Activated CD8-positive, alpha-beta memory T cell treated with anti-CD3 and anti-CD28 coated beads for 48 hours (primary cell): ENCODE measurements at regions not wholly inside any gene's neighbourhood (a gene's known extent, or its start where the extent isn't known, plus 50 kb on each side); places are given as distances from the start of the nearest gene placed in this dataset.

Experiments used
- DNase-seq, 3 experiments: peaks; one replicate each; pipeline ENCODE4 v3.0.0-alpha.2; 2020; ENCODE audit warnings: low read depth in 2 of 3, low spot score in 2 of 3

GRCh38 chr2:219766658-219767057 is 139.2 kb downstream of the SLC4A3 start:
- DNase-seq, result no peak

DNA sequence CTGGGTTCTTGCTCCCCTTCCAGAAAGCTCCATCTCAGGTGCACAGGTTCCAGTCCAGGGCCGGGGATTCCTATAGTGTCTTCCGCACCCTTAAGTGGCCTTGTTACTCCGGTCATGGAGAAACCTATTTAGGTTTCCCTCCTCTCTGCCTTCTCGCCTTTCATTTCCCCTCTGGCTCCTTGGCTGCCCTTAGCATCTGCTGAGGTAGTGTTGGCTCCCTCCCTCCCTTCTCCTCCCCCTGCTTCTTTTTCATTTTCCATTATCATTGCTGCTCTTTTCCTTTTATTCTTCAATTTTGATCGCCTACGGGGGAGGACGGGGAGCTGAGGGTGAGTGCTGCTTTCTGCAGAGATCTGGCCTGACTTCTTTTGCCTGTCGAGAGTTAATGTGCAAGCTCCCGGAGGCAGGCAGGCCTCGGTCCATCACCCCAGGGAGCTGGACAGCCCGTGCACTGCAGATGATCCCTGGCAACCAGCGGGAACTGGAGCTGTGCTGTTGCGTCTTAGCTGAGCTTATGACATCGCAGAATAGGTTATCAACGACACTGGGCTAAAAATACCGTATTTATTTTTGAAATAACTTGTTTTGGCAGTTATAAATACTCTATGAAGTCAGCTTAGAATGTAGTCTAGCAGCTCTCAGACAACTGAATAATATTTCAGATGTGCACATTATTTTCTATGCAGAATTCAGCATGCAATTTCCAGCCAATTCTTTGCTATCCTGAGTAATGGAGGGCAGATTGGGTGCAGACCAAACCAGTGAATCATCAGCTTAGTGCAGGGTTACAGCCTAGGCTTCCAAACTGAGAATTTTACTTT is 141.9 kb downstream of the SLC4A3 start:
- DNase-seq, result no peak

DNA sequence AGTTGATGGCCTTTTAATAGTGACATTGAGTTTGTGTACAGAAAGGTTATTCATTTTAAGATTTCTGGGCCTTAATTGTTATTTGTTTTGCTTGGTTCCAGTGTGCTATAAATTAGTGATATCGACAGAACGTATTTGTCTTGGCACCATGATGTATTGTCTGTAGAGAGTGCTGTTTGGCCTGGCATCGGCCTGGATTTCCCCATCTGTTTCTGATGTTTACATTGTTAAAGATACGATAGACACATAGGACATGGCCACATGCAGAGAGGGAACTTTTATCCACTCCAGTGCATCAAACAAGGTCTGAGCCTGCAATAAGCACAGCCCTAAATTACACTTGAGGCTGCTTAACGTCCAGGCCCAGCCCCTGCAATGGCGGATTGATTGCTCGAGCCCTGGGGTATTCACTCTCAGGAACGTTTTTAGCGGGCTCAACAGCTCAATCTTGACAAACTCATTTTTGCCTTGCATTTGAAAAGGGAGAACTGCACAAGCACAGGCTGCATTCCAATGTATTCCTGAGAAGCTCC is 144.7 kb downstream of the SLC4A3 start:
- DNase-seq, result no peak

- DNase-seq, result no peak
Measured at GRCh38 chr2:219772697-219773096, 145.3 kb downstream of the SLC4A3 start.

GRCh38 chr2:219775506-219775905 is 148.1 kb downstream of the SLC4A3 start:
- no peak for DNase-seq

- DNase-seq, result no peak
Measured at GRCh38 chr2:219777388-219777787, 150.0 kb downstream of the SLC4A3 start.

- no peak for DNase-seq
Measured at GRCh38 chr2:219778189-219778588, 150.8 kb downstream of the SLC4A3 start.

- DNase-seq, result no peak
Measured at GRCh38 chr2:219782737-219783348, 155.4 kb downstream of the SLC4A3 start.

DNA sequence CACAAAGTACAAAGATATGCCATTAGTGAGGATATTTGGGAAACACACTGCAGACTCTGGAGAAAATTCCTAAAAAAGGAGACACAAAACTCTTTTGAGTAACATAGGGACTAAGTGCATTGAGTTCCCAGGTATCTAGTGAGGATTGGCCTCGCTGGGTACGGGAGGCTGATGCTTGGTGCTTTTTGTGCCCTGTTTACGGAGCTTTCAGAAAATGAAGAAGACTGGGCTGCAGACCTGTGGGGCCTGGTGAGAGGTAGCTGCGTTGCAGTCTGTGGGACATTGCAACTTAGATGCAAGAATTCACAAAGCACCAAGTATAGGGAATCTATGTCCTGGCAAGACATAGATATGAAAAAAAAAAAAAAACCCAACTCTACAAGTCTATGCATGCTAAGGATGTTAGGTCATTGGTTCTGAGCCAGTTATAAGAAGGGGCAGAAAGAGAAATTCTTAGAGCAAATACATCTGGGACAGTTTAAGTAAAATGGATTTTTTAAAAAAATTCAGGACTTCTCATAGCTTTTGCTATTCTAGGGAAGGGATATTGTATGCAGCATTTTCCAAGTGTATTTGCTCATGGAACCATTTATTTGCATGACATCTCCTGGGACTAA is 156.0 kb downstream of the SLC4A3 start:
- DNase-seq, result no peak

GRCh38 chr2:219784178-219784577 is 156.7 kb downstream of the SLC4A3 start:
- no peak for DNase-seq

DNA sequence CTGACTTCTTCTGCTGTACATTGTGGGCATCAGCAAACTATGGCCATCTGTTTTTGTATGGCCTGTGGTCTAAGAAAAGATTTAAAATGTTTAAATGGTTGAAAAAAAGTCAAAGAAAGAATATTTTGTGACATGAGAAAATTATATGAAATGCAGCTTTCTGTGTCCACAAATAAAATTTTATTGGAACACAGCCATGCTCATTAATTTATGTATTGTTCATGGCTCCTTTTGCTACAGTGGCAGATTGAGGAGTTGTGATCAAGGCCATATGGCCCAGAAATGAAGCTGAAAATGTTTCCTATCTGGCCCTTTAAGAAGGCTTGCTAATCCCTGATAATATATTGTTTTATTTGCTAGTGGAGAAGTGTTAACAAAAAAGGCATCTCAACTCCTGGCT is 162.0 kb downstream of the SLC4A3 start:
- no peak for DNase-seq

DNA sequence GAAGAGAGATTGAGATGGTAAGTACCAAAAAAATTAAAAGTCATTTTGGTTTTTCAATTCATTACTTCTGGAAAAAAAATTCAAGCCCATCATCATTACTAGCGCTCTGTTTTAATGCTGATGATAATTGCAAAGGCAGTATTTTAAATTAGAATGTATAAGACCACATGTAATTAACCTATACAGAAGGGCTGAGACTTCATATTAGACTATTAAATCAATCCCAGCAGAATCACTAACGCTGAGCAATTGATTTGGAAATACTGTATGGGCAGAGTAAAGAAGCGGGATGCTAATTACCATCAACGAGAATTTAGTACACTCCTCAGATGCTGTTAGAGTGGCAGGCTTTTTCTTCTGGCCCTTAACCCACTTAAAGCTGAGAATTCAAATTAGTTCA is 165.0 kb downstream of the SLC4A3 start:
- DNase-seq, result no peak

DNA sequence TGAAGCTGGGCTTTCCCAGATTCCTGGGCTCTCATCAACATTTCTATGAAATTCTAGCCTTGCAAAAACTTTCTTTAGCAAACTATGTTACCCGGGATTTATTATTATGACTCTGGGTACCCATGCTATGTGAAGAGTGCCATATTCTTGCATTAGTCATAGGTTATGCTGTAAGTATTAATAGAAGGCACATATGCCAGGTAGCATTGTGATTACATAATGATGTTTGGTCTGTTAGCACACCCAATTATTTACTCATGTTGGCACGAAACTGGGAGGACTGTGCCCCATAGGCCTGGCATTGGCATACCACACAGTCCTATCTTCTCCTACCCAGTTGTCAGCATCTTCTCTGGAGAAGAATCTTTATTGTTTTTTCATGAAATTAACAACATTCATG is 171.0 kb downstream of the SLC4A3 start:
- no peak for DNase-seq

DNA sequence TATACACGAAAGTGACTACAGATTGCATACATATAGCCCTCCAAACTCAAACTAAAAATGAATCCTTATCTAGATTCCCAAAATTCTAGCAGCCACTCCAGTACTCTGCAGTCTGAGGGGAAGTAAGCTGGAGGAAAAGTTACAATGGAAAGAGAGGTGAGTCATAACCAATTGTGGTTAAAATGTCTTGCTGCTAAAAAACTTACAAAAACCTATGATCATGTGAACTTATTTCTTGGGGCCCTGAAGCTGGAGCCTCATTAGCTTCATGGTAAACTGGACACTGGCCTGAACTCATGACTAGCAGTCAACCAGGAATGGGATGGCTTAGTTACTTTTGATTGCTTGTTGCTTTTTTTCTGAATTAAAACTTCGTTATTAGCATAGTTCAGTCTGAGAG is 175.9 kb downstream of the SLC4A3 start:
- no peak for DNase-seq

DNA sequence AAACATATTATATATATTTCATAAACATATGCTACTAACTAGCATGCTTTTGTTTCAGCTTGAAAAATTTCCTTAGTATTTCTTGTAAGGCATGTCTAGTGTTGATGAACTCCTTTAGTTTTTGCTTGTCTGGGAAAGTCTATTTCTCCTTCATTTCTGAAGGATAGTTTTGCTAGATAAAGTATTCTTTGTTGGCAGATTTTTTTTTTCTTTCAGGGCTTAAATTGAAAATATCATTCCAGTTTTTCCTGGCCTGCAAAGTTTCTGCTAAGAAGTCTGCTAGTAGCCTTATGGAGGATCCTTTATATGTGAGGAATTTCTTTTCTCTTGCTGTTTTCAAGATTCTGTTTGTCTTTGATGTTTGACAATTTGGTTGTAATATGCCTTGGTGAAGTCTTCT is 183.5 kb downstream of the SLC4A3 start:
- no peak for DNase-seq

- no peak for DNase-seq
Measured at GRCh38 chr2:219812672-219813071, 185.2 kb downstream of the SLC4A3 start.

DNA sequence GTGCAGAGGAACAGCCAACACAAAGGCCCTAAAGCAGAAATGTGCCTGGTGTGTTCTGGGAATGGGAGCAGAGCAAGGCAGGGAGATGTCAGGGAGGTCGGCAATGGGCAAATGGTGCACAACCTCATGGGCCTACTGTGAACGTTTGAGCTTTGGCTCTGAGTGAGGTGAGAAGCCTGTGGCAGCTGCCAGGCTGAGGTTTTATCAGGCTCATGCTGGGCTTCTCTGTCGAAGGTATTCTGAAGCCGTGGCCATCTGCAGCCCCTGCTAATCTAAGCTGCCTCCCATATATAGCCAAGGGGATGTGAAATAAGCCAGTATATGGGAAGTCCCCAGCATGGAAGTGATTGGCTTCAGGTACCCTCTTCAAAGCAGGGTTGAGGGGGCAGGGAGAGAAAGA is 193.3 kb downstream of the SLC4A3 start:
- no peak for DNase-seq

- no peak for DNase-seq
Measured at GRCh38 chr2:219823574-219823973, 196.1 kb downstream of the SLC4A3 start.

GRCh38 chr2:219824996-219825395 is 197.6 kb downstream of the SLC4A3 start:
- DNase-seq, result no peak

DNA sequence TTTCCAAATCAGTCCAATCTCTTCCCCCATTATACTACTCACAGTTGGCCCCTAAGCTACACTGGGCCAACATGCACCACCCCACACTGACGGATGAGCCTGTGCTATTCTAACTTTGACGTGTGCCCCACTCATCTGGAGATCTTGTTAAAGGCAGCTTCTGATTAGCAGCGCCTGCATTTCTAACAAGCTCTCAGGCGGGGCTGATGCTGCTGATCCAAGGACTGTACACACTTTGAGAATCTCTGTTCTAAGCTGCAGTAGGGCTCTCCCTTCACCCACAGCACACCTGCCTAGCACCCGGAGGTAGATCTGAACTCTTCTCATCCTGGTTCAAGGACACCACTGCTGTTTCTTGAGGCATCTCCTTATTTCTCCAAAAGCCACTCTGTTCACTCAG is 200.7 kb downstream of the SLC4A3 start:
- DNase-seq, result no peak

DNA sequence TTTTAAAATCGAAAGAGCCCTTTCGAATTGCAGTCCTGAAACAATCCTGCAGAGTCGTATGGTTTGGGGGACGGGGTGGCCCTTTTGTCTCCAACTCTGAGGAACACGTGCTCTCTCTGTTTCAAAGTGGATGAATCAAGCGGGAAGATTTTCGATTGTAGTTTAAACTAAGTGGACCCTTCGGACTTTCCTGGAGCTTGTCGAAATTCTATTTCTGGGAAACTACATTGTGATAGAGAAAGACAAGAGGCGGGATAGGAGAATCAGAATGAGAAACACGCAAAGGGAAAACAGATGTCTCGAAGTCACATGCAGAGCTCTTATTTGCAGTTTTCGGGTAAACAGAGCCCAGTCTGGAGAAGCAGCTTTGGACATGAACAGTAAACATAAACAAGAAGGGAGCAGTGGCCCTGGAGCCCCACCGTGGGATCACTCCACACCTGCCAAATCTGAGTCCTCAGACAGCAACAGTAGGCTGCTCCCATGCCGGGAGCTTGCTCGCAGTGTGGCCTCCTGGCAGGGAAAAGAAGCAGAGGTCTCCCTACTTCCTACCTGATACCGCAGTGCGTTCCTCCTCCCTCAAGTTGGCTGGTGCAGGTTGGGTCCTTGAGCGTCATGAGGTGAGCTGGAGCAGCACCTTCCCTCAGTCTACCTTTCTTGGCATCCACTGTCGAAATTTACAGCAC is 202.4 kb downstream of the SLC4A3 start:
- no peak for DNase-seq

GRCh38 chr2:219830353-219830738 is 202.9 kb downstream of the SLC4A3 start:
- DNase-seq, result no peak
